GM21723 (cell line): ENCODE measurements at regions not wholly inside any gene's neighbourhood (a gene's known extent, or its start where the extent isn't known, plus 50 kb on each side); places are given as distances from the start of the nearest gene placed in this dataset.
"Not testable (repeated sequence)": the region's sequence is repeated elsewhere in the genome, so short reads cannot be mapped to it uniquely, and the experiment has no call there.

Experiments
- ATAC-seq: cut with Tn5 transposase; IDR thresholded peaks from one replicate; pipeline ENCODE4 v1.9.1; 2021; ENCODE audit warnings: mild to moderate bottlenecking, moderate library complexity; ENCODE audit not compliant: unreplicated experiment

- no peak for ATAC-seq
Observed at GRCh38 chr6:15906420-15907016, 222.4 kb upstream of the MYLIP start.

- no peak for ATAC-seq
Observed at GRCh38 chr6:15905488-15906419, 223.1 kb upstream of the MYLIP start.

DNA sequence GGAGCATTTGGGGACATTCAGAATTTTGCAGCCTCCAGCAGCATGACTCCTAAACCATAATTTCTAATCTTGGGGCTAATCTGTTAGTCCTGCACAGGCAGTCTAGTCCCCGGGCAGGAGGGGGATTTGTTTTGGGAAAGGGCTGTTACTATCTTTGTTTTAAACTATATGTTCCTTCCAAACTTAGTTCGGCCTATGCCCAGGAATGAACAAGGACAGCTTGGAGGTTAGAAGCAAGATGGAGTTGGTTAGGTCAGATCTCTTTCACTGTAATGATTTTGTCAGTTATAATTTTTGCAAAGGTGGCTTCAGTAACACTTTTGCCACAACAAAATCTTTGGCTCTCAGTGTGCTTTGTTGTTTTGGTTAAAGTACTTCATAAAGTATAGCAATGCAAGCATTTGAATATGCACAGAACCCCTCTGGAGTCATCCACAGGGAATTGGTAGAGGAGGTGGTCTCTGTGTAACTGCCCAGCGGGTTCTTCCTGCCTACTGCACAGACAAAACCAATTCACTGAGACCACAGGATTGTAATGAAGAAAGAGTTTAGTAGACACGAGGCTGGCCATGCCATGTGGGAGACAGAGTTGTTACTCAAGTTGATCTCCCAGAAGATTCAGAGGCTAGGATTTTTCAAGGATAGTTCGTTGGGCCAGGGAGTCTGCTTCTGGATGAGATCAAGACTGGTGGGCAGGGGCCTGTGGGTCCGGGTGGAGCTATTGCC lies 224.1 kb upstream of the MYLIP start:
- ATAC-seq = no peak

GRCh38 chr6:15901141-15902115 lies 227.5 kb upstream of the MYLIP start:
- peak; percentile 89 for ATAC-seq

- no peak for ATAC-seq
Observed at GRCh38 chr6:15898693-15899092, 230.2 kb upstream of the MYLIP start.

- ATAC-seq = no peak
Observed at GRCh38 chr6:15897063-15897876, 231.6 kb upstream of the MYLIP start.

DNA sequence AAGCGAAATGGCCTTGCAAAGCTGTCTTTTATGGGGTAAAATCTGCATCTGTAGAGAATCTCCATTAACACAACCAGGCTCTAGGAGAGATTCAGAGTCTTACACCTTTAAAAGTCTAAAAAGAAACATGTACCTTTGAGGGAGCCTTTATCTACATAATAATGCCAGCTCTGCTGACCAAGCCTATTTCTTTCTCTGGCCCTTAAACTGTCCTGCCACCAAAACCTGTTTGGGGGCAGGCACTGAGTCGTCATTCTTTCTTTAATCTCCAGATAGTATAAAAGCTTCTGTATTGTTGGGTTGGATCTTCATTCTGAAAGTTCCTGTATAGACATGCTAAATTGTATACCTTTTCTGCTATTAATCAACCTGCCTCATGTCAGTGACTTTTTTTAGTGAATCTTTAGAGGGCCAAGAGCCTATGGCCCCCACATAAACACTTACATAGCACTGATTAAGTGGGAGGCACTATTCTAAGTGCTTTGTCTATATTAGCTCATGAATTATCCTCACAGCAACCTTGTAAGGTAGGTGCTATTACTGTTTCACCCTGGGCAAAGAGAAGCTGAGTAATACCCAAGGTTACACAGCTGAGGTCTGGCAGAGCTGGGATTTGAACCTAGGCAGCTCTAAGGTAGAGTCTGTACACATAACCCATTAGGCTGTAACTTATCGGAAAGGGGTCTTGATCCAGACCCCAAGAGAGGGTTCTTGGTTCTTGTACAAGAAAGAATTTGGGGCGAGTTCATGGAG lies 232.3 kb upstream of the DTNBP1 start:
- no peak for ATAC-seq

DNA sequence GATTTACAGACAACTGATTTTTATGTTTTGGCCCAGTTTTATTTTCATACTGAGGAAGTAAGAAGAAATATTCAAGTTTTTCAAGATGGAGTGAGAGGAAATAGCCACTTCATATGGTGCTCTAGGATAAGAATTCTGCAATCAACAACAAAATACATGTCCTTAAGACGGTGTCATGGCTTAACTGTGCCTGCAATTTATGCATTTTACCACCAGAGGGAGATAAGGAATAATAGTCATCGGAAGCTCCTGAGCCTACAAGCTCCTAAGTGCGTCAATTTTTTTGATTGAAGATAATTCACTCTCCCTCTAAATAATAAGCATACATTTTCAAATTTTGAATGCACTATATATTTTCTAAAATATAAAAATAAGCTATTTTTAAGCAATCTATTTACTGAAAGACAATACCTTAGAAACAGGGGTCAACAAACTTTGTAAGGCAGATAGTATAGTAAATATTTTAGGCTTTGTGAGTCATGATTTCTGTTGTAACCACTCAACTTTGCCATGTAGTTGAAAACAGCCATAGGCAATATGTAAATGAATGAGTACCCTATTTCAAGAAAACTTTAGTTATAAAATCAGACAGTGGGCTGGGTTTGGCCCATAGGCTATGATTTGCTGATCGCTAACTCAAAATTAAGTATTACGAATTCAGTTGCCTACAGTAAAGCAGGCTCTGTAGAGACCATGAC lies 230.9 kb upstream of the DTNBP1 start:
- ATAC-seq = no peak

DNA sequence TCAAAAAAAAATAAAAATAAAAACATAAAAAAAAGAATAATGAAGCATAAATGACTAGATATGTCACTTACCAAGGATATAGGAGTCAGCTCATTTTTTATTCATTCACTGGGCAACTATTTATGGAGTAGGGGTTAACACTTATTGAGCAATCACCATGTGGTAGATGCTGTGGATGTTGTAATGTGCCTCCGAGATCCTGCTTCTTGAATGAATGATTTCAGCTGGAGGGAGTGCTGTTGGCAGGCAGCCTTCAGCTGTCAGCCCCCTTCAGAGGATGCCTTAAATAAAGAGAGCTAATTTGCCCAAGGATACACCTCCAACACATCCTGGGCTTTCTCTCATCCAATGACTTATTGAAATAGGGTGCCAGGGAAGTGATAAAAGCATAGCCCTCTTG lies 229.5 kb upstream of the DTNBP1 start:
- no peak for ATAC-seq

DNA sequence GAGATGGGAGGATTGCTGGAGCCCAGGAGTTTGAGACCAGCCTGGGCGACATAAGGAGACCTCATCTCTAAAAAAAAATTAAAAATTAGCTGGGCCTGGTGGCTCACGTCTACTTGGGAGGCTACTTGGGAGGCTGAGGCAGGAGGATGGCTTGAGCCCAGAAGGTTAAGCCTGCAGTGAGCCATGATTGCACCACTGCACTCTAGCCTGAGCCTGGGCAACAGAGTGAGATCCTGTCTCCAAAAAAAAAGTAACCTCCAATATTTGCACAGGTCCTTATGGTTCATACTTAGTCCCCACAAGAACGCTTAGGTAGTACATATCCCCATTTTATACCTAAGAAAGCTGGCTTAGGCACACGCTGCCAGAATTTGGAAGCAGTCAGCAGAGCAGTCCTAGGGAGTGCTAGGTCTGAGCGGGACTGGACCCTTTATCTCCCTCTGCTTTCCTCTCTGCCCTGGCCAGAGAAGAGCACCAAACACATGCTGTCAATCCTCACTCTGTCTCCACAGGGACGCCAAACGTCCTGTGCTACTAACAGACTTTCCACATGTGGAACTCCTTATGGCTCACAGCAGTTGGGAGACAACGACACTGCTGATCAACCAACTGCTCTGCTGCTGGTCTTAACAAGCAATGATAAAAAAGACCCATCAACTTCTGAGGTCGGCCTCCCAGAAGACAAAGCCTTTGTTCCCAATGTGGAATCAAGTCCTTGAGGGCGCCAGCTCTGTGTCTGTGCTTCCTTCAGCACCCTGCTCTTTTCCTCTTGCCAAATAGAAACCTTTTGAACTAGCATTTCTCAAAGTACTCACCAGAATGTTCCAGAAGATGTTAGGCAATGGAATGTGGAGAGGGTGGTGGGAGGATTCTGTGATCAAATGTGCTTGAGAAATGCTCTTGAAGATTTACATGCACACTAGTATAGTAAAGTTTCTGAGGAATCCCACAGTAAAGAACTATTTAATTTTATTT lies 226.3 kb upstream of the DTNBP1 start:
- ATAC-seq = no peak

DNA sequence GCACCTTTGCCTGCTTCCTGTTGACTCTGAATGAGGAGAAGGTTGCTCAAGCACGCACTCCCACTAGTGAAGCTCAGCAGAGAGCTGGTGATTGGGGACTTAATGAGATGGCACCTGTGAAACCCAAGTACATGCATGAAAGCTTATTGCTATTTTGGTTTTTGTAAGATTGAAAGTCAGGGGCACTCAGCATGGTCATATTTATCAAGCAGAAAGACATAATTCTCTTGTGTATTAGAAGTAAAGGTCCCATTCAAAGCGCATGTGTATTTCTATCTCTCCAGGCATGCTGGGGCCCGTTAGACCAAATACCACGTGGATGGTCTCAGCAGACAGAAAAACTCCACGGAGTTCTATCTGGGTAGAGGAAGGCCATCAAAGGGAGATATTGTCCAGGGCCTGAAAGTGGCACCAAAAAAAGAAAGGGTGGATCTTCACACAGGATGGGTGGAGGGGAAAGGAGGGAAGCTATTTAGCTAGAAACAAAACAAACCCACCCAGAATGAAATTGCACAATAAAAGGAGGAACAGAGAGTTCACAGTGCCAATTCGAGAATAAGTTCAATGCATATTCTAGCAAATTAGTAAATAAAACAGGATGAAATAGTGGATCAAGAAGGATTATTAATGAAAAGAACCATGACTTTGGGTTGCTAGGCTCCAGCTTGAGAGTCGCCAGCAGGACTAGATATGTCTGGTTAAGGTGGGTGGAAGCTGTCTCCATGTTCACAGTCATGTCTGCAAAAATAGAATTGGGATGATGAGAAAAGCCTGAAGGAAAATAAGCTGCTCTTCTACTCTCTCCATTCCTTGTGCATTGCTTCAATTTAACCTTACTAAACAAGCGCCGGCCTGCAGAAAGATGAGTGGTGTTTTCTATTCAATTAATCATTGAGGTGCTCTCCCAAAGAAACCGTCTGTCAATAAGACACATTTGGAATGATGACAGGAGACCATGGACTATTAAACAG lies 224.9 kb upstream of the DTNBP1 start:
- no peak for ATAC-seq

DNA sequence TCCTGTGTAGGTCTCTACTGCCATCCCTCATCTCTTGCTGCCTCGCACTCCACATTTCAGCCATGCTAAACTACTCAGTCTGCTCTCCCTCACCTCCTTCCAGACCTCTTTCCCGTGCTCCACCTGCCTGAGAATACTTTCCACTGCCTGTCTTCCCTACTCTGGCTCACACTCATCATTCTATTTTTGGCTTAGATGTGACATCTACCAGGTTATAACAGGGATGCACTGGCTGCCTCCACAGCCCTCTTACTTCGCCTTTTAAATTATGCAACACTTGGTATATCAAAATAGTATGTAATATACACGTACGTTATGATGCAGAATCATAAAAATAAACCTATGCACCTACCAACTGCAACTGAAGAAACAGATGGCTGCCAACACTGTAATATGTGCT lies 222.8 kb upstream of the DTNBP1 start:
- no peak for ATAC-seq

- not testable (repeated sequence) for ATAC-seq
Observed at GRCh38 chr6:15883593-15883992, 220.8 kb upstream of the DTNBP1 start.

DNA sequence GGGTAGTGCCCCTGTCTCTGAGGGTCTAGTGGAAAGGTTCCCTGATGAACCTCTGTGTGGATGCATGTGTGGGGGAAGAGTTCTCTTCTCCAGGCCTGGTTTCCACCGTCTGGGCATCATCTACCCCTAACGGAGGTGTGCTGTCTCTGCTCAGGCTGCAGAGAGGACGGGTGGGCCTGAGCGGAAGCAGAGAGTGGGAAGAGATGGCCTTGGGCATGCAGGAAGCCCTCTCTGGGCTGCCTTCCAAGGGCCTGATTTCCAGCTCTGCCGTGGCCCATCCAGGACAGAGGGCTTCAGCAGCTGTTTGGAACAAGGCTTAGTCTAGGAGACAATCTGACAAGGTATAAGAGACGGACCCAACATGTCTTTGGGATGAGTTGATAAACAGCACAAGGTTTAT lies 220.1 kb upstream of the DTNBP1 start:
- ATAC-seq = no peak

GRCh38 chr6:15882345-15882744 lies 219.5 kb upstream of the DTNBP1 start:
- ATAC-seq = no peak

DNA sequence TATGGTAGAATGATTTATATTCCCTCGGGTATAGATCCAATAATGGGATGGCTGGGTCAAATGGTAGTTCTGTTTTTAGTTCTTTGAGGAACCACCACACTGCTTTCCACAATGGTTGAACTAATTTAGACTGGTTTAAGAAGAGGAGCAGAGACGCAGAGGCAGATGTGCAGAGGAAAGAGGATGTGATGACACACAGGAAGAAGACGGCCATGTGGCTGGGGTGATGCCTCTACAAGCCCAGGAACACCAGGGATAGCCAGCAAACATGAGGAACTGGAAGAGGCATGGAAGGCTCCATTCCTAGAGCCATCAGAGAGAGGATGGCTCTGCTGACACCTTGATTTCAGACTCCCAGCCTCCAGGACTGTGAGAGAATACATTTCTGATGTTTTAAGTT lies 218.3 kb upstream of the DTNBP1 start:
- ATAC-seq = no peak
